HuH-7.5 (cell line): ENCODE measurements at regions not wholly inside any gene's neighbourhood (a gene's known extent, or its start where the extent isn't known, plus 50 kb on each side); places are given as distances from the start of the nearest gene placed in this dataset.
"Not testable (repeated sequence)": the region's sequence is repeated elsewhere in the genome, so short reads cannot be mapped to it uniquely, and the experiment has no call there.

ENCODE experiments used
- DNase-seq: peaks from one replicate; pipeline ENCODE4 v3.0.0; 2011; ENCODE audit warnings: low spot score

GRCh38 chr7:145919712-145920111 is 196.9 kb upstream of the CNTNAP2 start:
- no peak for DNase-seq

- DNase-seq, result no peak
Observed at GRCh38 chr7:145916776-145917175, 199.8 kb upstream of the CNTNAP2 start.

- peak; percentile 29 for DNase-seq
Observed at GRCh38 chr7:145915679-145916078, 200.9 kb upstream of the CNTNAP2 start.

- no peak for DNase-seq
Observed at GRCh38 chr7:145909991-145910513, 206.5 kb upstream of the CNTNAP2 start.

GRCh38 chr7:145903658-145904057 is 212.9 kb upstream of the CNTNAP2 start:
- no peak for DNase-seq

- no peak for DNase-seq
Observed at GRCh38 chr7:145902123-145902522, 214.5 kb upstream of the CNTNAP2 start.

- DNase-seq, result no peak
Observed at GRCh38 chr7:145899938-145900337, 216.7 kb upstream of the CNTNAP2 start.

- DNase-seq, result no peak
Observed at GRCh38 chr7:145893925-145894535, 222.6 kb upstream of the CNTNAP2 start.

GRCh38 chr7:145884716-145885514 is 231.7 kb upstream of the CNTNAP2 start:
- no peak for DNase-seq

- DNase-seq, result no peak
Observed at GRCh38 chr7:145876376-145876775, 240.2 kb upstream of the CNTNAP2 start.

GRCh38 chr7:145875267-145875666 is 241.3 kb upstream of the CNTNAP2 start:
- DNase-seq, result no peak

GRCh38 chr7:145868935-145869334 is 247.7 kb upstream of the CNTNAP2 start:
- DNase-seq, result no peak

- DNase-seq, result no peak
Observed at GRCh38 chr7:145862212-145862611, 254.4 kb upstream of the CNTNAP2 start.

- no peak for DNase-seq
Observed at GRCh38 chr7:145860809-145861208, 255.8 kb upstream of the CNTNAP2 start.

GRCh38 chr7:145850636-145851035 is 266.0 kb upstream of the CNTNAP2 start:
- no peak for DNase-seq

GRCh38 chr7:145848691-145849090 is 267.9 kb upstream of the CNTNAP2 start:
- peak; percentile 15 for DNase-seq

GRCh38 chr7:145845345-145845744 is 271.3 kb upstream of the CNTNAP2 start:
- no peak for DNase-seq

- no peak for DNase-seq
Observed at GRCh38 chr7:145839814-145840213, 276.8 kb upstream of the CNTNAP2 start.

- DNase-seq, result no peak
Observed at GRCh38 chr7:145831616-145832206, 284.9 kb upstream of the CNTNAP2 start.

GRCh38 chr7:145817687-145818086 is 298.9 kb upstream of the CNTNAP2 start:
- no peak for DNase-seq

GRCh38 chr7:145812218-145812617 is 304.4 kb upstream of the CNTNAP2 start:
- DNase-seq, result no peak

GRCh38 chr7:145805496-145805895 is 311.1 kb upstream of the CNTNAP2 start:
- DNase-seq, result not testable (repeated sequence)

GRCh38 chr7:145797507-145797906 is 319.1 kb upstream of the CNTNAP2 start:
- DNase-seq, result no peak
